ENCODE measurements at regions not wholly inside any gene's neighbourhood (a gene's known extent, or its start where the extent isn't known, plus 50 kb on each side); places are given as distances from the start of the nearest gene placed in this dataset.

GRCh38 chr13:73585236-73585635, 526.4 kb downstream of the KLF5 start:
- no peak for TF ChIP-seq ZNF274 (IDR thresholded peaks at IDR 0.05; ENCODE audit: low read depth, low read length)
- TF ChIP-seq YY1 (IDR thresholded peaks at IDR 0.05; ENCODE audit: insufficient read depth, insufficient read length), result no peak
- no peak for TF ChIP-seq SUZ12 (IDR thresholded peaks at IDR 0.05; ENCODE audit: extremely low read depth, insufficient read depth, insufficient read length)
